HG03045 (cell line): ENCODE measurements at regions not wholly inside any gene's neighbourhood (a gene's known extent, or its start where the extent isn't known, plus 50 kb on each side); places are given as distances from the start of the nearest gene placed in this dataset.

ENCODE experiments used
- ATAC-seq: cut with Tn5 transposase; IDR thresholded peaks from one replicate; pipeline ENCODE4 v1.9.1; 2021; ENCODE audit warnings: mild to moderate bottlenecking, moderate library complexity; ENCODE audit not compliant: unreplicated experiment

- ATAC-seq, result no peak
Observed at GRCh38 chr3:71857956-71858355, 73.0 kb upstream of the PROK2 start.

- ATAC-seq, result no peak
Observed at GRCh38 chr3:71854706-71855105, 69.8 kb upstream of the PROK2 start.

GRCh38 chr3:71854096-71854495, 69.1 kb upstream of the PROK2 start:
- no peak for ATAC-seq

GRCh38 chr3:71851878-71852277, 66.9 kb upstream of the PROK2 start:
- no peak for ATAC-seq

- no peak for ATAC-seq
Observed at GRCh38 chr3:71850654-71851053, 65.7 kb upstream of the PROK2 start.

GRCh38 chr3:71849681-71850080, 64.7 kb upstream of the PROK2 start:
- no peak for ATAC-seq

GRCh38 chr3:71847794-71848193, 62.8 kb upstream of the PROK2 start:
- no peak for ATAC-seq

- no peak for ATAC-seq
Observed at GRCh38 chr3:71846185-71846584, 61.2 kb upstream of the PROK2 start.

GRCh38 chr3:71843071-71843470, 58.1 kb upstream of the PROK2 start:
- no peak for ATAC-seq

- no peak for ATAC-seq
Observed at GRCh38 chr3:71838406-71838805, 53.5 kb upstream of the PROK2 start.
